ENCODE measurements at regions not wholly inside any gene's neighbourhood (a gene's known extent, or its start where the extent isn't known, plus 50 kb on each side); places are given as distances from the start of the nearest gene placed in this dataset.

GRCh38 chr2:185891403-185891802 lies 152.8 kb downstream of the FSIP2 start:
- intact Hi-C loops (cut with DNase I), result no loop called here
- Histone ChIP-seq H3K27ac (no peak overlapping the region), H3K36me3 (no peaks in the 10 kb centered on the region), H3K4me1 (no peaks in the 10 kb centered on the region), H3K4me3 (no peak overlapping the region), H3K9me3 (no peaks in the 10 kb centered on the region), H3K27me3 (no peaks in the 10 kb centered on the region)
- DNase-seq, result no peak
- no peak for TF ChIP-seq CTCF (IDR thresholded peaks at IDR 0.05)
- no peak for TF ChIP-seq POLR2A (IDR thresholded peaks at IDR 0.05)

GRCh38 chr2:185891804-185892411 lies 153.3 kb downstream of the FSIP2 start:
- H3K4me3 ChIP-seq, result no peak overlapping the region
- 74 to 88% methylated on average over 2 of the region's 2 CpGs for WGBS, 2 donors
- no peaks in the 10 kb centered on the region for H3K27me3 ChIP-seq
- no peaks in the 10 kb centered on the region for H3K4me1 ChIP-seq
- H3K9me3 ChIP-seq, result no peaks in the 10 kb centered on the region
- intact Hi-C loops (cut with DNase I), result no loop called here
- TF ChIP-seq POLR2A (IDR thresholded peaks at IDR 0.05) (no peak), CTCF (IDR thresholded peaks at IDR 0.05) (no peak)
- no peak for DNase-seq
- H3K36me3 ChIP-seq, result no peaks in the 10 kb centered on the region
- H3K27ac ChIP-seq, result no peak overlapping the region

- Histone ChIP-seq H3K27ac (no peak overlapping the region), H3K4me1 (no peaks in the 10 kb centered on the region), H3K27me3 (no peaks in the 10 kb centered on the region), H3K4me3 (no peak overlapping the region), H3K36me3 (no peaks in the 10 kb centered on the region), H3K9me3 (no peaks in the 10 kb centered on the region)
- intact Hi-C loops (cut with DNase I), result no loop called here
- no peak for DNase-seq
- TF ChIP-seq CTCF (IDR thresholded peaks at IDR 0.05) (no peak), POLR2A (IDR thresholded peaks at IDR 0.05) (no peak)
- WGBS, 2 donors, result 82 to 100% methylated on average over 1 of the region's 1 CpG
These were observed 153.9 kb downstream of the FSIP2 start for GRCh38 chr2:185892484-185892883.

- no peaks in the 10 kb centered on the region for H3K27me3 ChIP-seq
- H3K4me1 ChIP-seq, result no peaks in the 10 kb centered on the region
- DNase-seq, result no peak
- TF ChIP-seq CTCF (IDR thresholded peaks at IDR 0.05) (no peak), POLR2A (IDR thresholded peaks at IDR 0.05) (no peak)
- no peaks in the 10 kb centered on the region for H3K36me3 ChIP-seq
- no peaks in the 10 kb centered on the region for H3K9me3 ChIP-seq
- no peak overlapping the region for H3K27ac ChIP-seq
- intact Hi-C loops (cut with DNase I), result no loop called here
- H3K4me3 ChIP-seq, result no peak overlapping the region
- WGBS, 2 donors, result 90 to 91% methylated on average over 2 of the region's 2 CpGs
These were observed 155.6 kb downstream of the FSIP2 start for GRCh38 chr2:185894223-185894622.

- no peaks in the 10 kb centered on the region for H3K36me3 ChIP-seq
- no peak overlapping the region for H3K27ac ChIP-seq
- no peak overlapping the region for H3K4me3 ChIP-seq
- WGBS, 2 donors, result 81 to 88% methylated on average over 5 of the region's 5 CpGs
- no peaks in the 10 kb centered on the region for H3K4me1 ChIP-seq
- DNase-seq, result no peak
- no peaks in the 10 kb centered on the region for H3K27me3 ChIP-seq
- intact Hi-C loops (cut with DNase I), result no loop called here
- TF ChIP-seq CTCF (IDR thresholded peaks at IDR 0.05), result no peak
- TF ChIP-seq POLR2A (IDR thresholded peaks at IDR 0.05), result no peak
- H3K9me3 ChIP-seq, result no peaks in the 10 kb centered on the region
These were observed 157.5 kb downstream of the FSIP2 start for GRCh38 chr2:185895828-185896693.

All from esophagus squamous epithelium (tissue), 5 donors.